HCT116 (cell line): ENCODE measurements at regions not wholly inside any gene's neighbourhood (a gene's known extent, or its start where the extent isn't known, plus 50 kb on each side); places are given as distances from the start of the nearest gene placed in this dataset.
"Not testable (repeated sequence)": the region's sequence is repeated elsewhere in the genome, so short reads cannot be mapped to it uniquely, and the experiment has no call there.

Experiments
- ATAC-seq: fragments of 200-7000 bp; cut with Tn5 transposase; 2 replicates; pipeline ENCODE4 v1.9.1; 2020; ENCODE audit warnings: mild to moderate bottlenecking, moderate library complexity
- BruUV-seq: library from RNA; stranded (reverse); fragments of 400-500 nt; replicated peaks from 2 replicates; lab custom pipeline; 2021; lab: Mats Ljungman, UMichigan
- CTCF ChIA-PET: fragments of 300-600 bp; sonication (Branson Sonifier 250); formaldehyde crosslinking; loops from one replicate; lab custom pipeline; 2021; ENCODE audit warnings: antibody characterized with exemption; lab: Charles Lee
- POLR2A ChIA-PET: fragments of 300-600, 350-600 bp; sonication (Branson Sonifier 250); formaldehyde crosslinking; loops from one replicate; lab custom pipeline; 2021; ENCODE audit warnings: antibody characterized with exemption; lab: Charles Lee
- RAD21 ChIA-PET, 2 experiments: fragments of 300-600 bp; sonication (Branson Sonifier 250); formaldehyde crosslinking; loops; one replicate each; lab custom pipeline; 2023; ENCODE audit warnings: low total read pairs in 2 of 2; ENCODE audit not compliant: uncharacterized antibody in 2 of 2, unreplicated experiment in 2 of 2, low non-redundant PET in 1 of 2; lab: Charles Lee
- DNase-seq: peaks from one replicate; pipeline ENCODE4 v3.0.0-alpha.2; 2010; ENCODE audit warnings: low read depth, low spot score
- H2AFZ ChIP-seq: fragments of 200-600 bp; shearing (Covaris generic), sonication (generic); 2 replicates; pipeline ENCODE4 v1.6.1; 2017; ENCODE audit warnings: low read depth, mixed run types, mixed read lengths, antibody characterized with exemption, low read length; ENCODE audit not compliant: poor library complexity, severe bottlenecking
- H3K27ac ChIP-seq: 2 replicates; pipeline ENCODE4 v1.5.1; 2012; ENCODE audit warnings: low read depth, low read length
- H3K27me3 ChIP-seq: fragments of 200-600 bp; sonication (generic); 2 replicates; pipeline ENCODE4 v1.6.1; 2016; ENCODE audit warnings: mixed run types, low read length, mixed read lengths; ENCODE audit not compliant: insufficient read depth
- H3K36me3 ChIP-seq, 2 experiments: fragments of 200-500 bp in 1 of 2; fragments of 200-600 bp in 1 of 2; sonication (Bioruptor generic) in 1 of 2; sonication (generic) in 1 of 2; 2 replicates each; pipeline versions ENCODE4 v1.5.1 to v1.6.1; 2014 to 2016; ENCODE audit warnings: low read length in 2 of 2, inconsistent platforms in 1 of 2, mixed read lengths in 1 of 2, mixed run types in 1 of 2; ENCODE audit not compliant: insufficient read depth in 2 of 2, control insufficient read depth in 1 of 2
- H3K4me1 ChIP-seq, 2 experiments: fragments of 200-600 bp in 1 of 2; sonication (generic) in 1 of 2; 2 replicates each; pipeline versions ENCODE4 v1.5.1 to v1.6.1; 2012 to 2017; ENCODE audit warnings: low read length in 2 of 2, inconsistent platforms in 1 of 2, mild to moderate bottlenecking in 1 of 2, mixed read lengths in 1 of 2, mixed run types in 1 of 2, moderate library complexity in 1 of 2; ENCODE audit not compliant: insufficient read depth in 2 of 2, control insufficient read depth in 1 of 2
- H3K4me2 ChIP-seq: fragments of 200-600 bp; sonication (generic); 2 replicates; pipeline ENCODE4 v1.6.1; 2017; ENCODE audit warnings: mixed run types, low read length, mixed read lengths
- H3K4me3 ChIP-seq, 2 experiments: fragments of 200-600 bp in 1 of 2; sonication (generic) in 1 of 2; replicated peaks in 1 of 2; 2 replicates each; pipeline ENCODE4 v1.5.1; 2011 to 2016; ENCODE audit warnings: low read length in 2 of 2, control low read depth in 1 of 2, low read depth in 1 of 2, mild to moderate bottlenecking in 1 of 2, mixed read lengths in 1 of 2, mixed run types in 1 of 2
- H3K79me2 ChIP-seq: fragments of 200-600 bp; sonication (generic); 2 replicates; pipeline ENCODE4 v1.6.1; 2017; ENCODE audit warnings: mild to moderate bottlenecking, mixed run types, low read length, moderate library complexity, mixed read lengths; ENCODE audit not compliant: insufficient read depth
- H3K9ac ChIP-seq: fragments of 200-600 bp; sonication (generic); 2 replicates; pipeline ENCODE4 v1.6.1; 2016; ENCODE audit warnings: low read length, mixed read lengths
- H3K9me2 ChIP-seq: fragments of 200-600 bp; sonication (generic), shearing (Covaris generic); 2 replicates; pipeline ENCODE4 v1.6.1; 2017; ENCODE audit warnings: mixed run types, mild to moderate bottlenecking, moderate library complexity; ENCODE audit not compliant: insufficient read depth
- H3K9me3 ChIP-seq, 2 experiments: fragments of 200-500 bp in 1 of 2; fragments of 200-600 bp in 1 of 2; sonication (Bioruptor generic) in 1 of 2; sonication (generic) in 1 of 2; 2 replicates each; pipeline ENCODE4 v1.6.1; 2014 to 2017; ENCODE audit warnings: low read length in 2 of 2, mixed read lengths in 2 of 2, inconsistent platforms in 1 of 2, low read depth in 1 of 2, mild to moderate bottlenecking in 1 of 2, mixed run types in 1 of 2, moderate library complexity in 1 of 2; ENCODE audit not compliant: control insufficient read depth in 1 of 2, insufficient read depth in 1 of 2
- H4K20me1 ChIP-seq: fragments of 200-600 bp; sonication (generic), shearing (Covaris generic); 2 replicates; pipeline ENCODE4 v1.6.1; 2017; ENCODE audit warnings: mixed run types, mild to moderate bottlenecking, moderate library complexity; ENCODE audit not compliant: insufficient read depth
- intact Hi-C: fragments of 100-400 bp; cut with micrococcal nuclease; formaldehyde crosslinking; loops from 2 replicates; pipeline ENCODE4 v1.10.0; 2022

DNA sequence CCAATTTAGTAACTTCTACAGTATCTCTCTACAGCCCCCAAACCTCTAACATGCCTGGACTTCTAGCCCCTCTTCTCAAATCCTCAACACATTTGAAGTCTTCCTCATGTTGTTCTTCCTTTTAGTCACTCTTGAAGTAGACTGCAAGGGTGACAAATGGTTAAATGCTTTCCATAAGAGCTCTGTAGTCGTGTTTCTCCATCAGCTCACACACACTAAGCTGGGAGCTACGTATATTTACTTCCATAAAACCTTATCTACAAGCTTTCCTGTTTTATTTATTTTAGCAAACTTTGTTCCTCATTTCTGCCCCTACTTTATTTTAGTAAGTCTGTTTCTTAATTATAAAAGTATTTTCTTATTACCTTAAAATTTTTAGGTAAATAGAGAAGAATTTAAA lies 49.9 kb upstream of the NOTCH2NLA start:
- H3K9me3 ChIP-seq, H3K4me2 ChIP-seq, H2AFZ ChIP-seq, CTCF ChIA-PET, RAD21 ChIA-PET, H3K9me2 ChIP-seq, H4K20me1 ChIP-seq, DNase-seq, H3K4me3 ChIP-seq, H3K27me3 ChIP-seq, H3K4me1 ChIP-seq, intact Hi-C loops, ATAC-seq, H3K9ac ChIP-seq, BruUV-seq, H3K79me2 ChIP-seq, H3K36me3 ChIP-seq, H3K27ac ChIP-seq, POLR2A ChIA-PET: not testable (repeated sequence)
